Breast epithelium (tissue), 3 donors: ENCODE measurements at regions not wholly inside any gene's neighbourhood (a gene's known extent, or its start where the extent isn't known, plus 50 kb on each side); places are given as distances from the start of the nearest gene placed in this dataset.

Source experiments
- POLR2A ChIP-seq: fragments of 450-650 bp; IDR thresholded peaks from one replicate; pipeline ENCODE4 v1.6.1; 2016; ENCODE audit warnings: antibody characterized with exemption, mild to moderate bottlenecking, moderate library complexity
- POLR2AphosphoS5 ChIP-seq, 3 donors: sonication (generic); formaldehyde crosslinking; IDR thresholded peaks; one replicate each; pipeline ENCODE4 v1.6.1; 2017; ENCODE audit warnings: antibody characterized with exemption in 3 of 3

- TF ChIP-seq POLR2AphosphoS5 (IDR thresholded peaks at IDR 0.05) = no peak
- no peak for TF ChIP-seq POLR2A
These were observed 151.3 kb downstream of the PTPN11 start for GRCh38 chr12:112570096-112570495.
